WTC11 (cell line): ENCODE measurements at regions not wholly inside any gene's neighbourhood (a gene's known extent, or its start where the extent isn't known, plus 50 kb on each side); places are given as distances from the start of the nearest gene placed in this dataset.

Source experiments
- ATAC-seq: fragments of 200-7000 bp; cut with Tn5 transposase; 2 replicates; pipeline ENCODE4 v1.10.0; 2021; ENCODE audit warnings: mild to moderate bottlenecking, moderate library complexity
- CTCF ChIA-PET: fragments of 300-600 bp; sonication (Branson Sonifier 250); formaldehyde crosslinking; loops from one replicate; lab custom pipeline; 2021; ENCODE audit warnings: antibody characterized with exemption; lab: Charles Lee
- POLR2A ChIA-PET: fragments of 350-600 bp; sonication (Branson Sonifier 250); formaldehyde crosslinking; loops from one replicate; lab custom pipeline; 2021; ENCODE audit warnings: antibody characterized with exemption; lab: Charles Lee
- DNase-seq: peaks from one replicate; pipeline ENCODE4 v3.0.0; 2021; ENCODE audit warnings: low spot score
- H3K27ac Mint-ChIP-seq: 2 replicates; pipeline ENCODE4 v1.8.0; 2021; ENCODE audit warnings: mixed read lengths
- H3K27me3 Mint-ChIP-seq: 2 replicates; pipeline ENCODE4 v1.8.0; 2021; ENCODE audit warnings: low read depth, mild to moderate bottlenecking, moderate library complexity, mixed read lengths
- H3K36me3 Mint-ChIP-seq: 2 replicates; pipeline ENCODE4 v1.8.0; 2021; ENCODE audit warnings: mixed read lengths
- H3K4me1 Mint-ChIP-seq: 2 replicates; pipeline ENCODE4 v1.8.0; 2022; ENCODE audit warnings: mixed read lengths
- H3K4me3 Mint-ChIP-seq: 2 replicates; pipeline ENCODE4 v1.8.0; 2021; ENCODE audit warnings: mild to moderate bottlenecking, moderate library complexity, mixed read lengths
- H3K9me3 Mint-ChIP-seq: 2 replicates; pipeline ENCODE4 v1.8.0; 2021; ENCODE audit warnings: mixed read lengths
- ATF2 ChIP-seq: sonication (generic); formaldehyde crosslinking; IDR thresholded peaks from 2 replicates; pipeline ENCODE4 v1.8.1; 2022; ENCODE audit warnings: low read depth, missing genetic modification reagents, borderline replicate concordance
- CTCF ChIP-seq: fragments of 200-600 bp; IDR thresholded peaks from 2 replicates; pipeline ENCODE4 v1.8.0; 2022; ENCODE audit warnings: antibody characterized with exemption
- FOXP1 ChIP-seq: sonication (generic); formaldehyde crosslinking; IDR thresholded peaks from 2 replicates; pipeline ENCODE4 v1.8.0; 2022; ENCODE audit warnings: missing genetic modification reagents, mild to moderate bottlenecking, moderate library complexity, borderline replicate concordance
- FOXP4 ChIP-seq: sonication (generic); formaldehyde crosslinking; IDR thresholded peaks from 2 replicates; pipeline ENCODE4 v1.8.0; 2022; ENCODE audit warnings: mild to moderate bottlenecking, missing genetic modification reagents
- GRHL2 ChIP-seq: fragments of 250-450 bp; sonication (Bioruptor Pico); IDR thresholded peaks from 2 replicates; pipeline ENCODE4 v1.8.0; 2022; ENCODE audit warnings: mild to moderate bottlenecking, moderate library complexity; ENCODE audit not compliant: insufficient replicate concordance, severe bottlenecking
- IRF2 ChIP-seq: sonication (generic); formaldehyde crosslinking; IDR thresholded peaks from 2 replicates; pipeline ENCODE4 v1.8.0; 2022; ENCODE audit warnings: low read depth, missing genetic modification reagents, borderline replicate concordance
- MXD4 ChIP-seq: fragments of 250-450 bp; sonication (Bioruptor Pico); IDR thresholded peaks from 2 replicates; pipeline ENCODE4 v1.8.0; 2021; ENCODE audit warnings: mild to moderate bottlenecking, moderate library complexity, borderline replicate concordance
- MYBL2 ChIP-seq: sonication (generic); formaldehyde crosslinking; IDR thresholded peaks from 2 replicates; pipeline ENCODE4 v1.8.1; 2023; ENCODE audit warnings: mild to moderate bottlenecking, moderate library complexity, missing genetic modification reagents
- NR2C2 ChIP-seq: sonication (generic); formaldehyde crosslinking; IDR thresholded peaks from 2 replicates; pipeline ENCODE4 v1.8.0; 2022; ENCODE audit warnings: mild to moderate bottlenecking, missing genetic modification reagents
- OVOL2 ChIP-seq: fragments of 250-450 bp; sonication (Bioruptor Pico); IDR thresholded peaks from 2 replicates; pipeline ENCODE4 v1.9.0; 2021; ENCODE audit warnings: mild to moderate bottlenecking, borderline replicate concordance
- PRDM15 ChIP-seq: sonication (generic); formaldehyde crosslinking; IDR thresholded peaks from 2 replicates; pipeline ENCODE4 v1.8.0; 2022; ENCODE audit warnings: missing genetic modification reagents
- PREB ChIP-seq: sonication (generic); formaldehyde crosslinking; IDR thresholded peaks from 2 replicates; pipeline ENCODE4 v1.8.1; 2022; ENCODE audit warnings: mild to moderate bottlenecking, missing genetic modification reagents, moderate library complexity, borderline replicate concordance
- SMAD3 ChIP-seq: sonication (generic); formaldehyde crosslinking; IDR thresholded peaks from 2 replicates; pipeline ENCODE4 v1.8.0; 2022; ENCODE audit warnings: missing genetic modification reagents, mild to moderate bottlenecking, borderline replicate concordance
- SMAD4 ChIP-seq: sonication (generic); formaldehyde crosslinking; IDR thresholded peaks from 2 replicates; pipeline ENCODE4 v1.8.0; 2022; ENCODE audit warnings: mild to moderate bottlenecking, missing genetic modification reagents
- SP1 ChIP-seq: sonication (generic); formaldehyde crosslinking; conservative IDR thresholded peaks from 2 replicates; pipeline ENCODE4 v1.8.1; 2022; ENCODE audit warnings: missing genetic modification reagents
- ZNF219 ChIP-seq: sonication (generic); formaldehyde crosslinking; IDR thresholded peaks from 2 replicates; pipeline ENCODE4 v1.8.0; 2023; ENCODE audit warnings: missing genetic modification reagents, mild to moderate bottlenecking, borderline replicate concordance
- ZNF263 ChIP-seq: sonication (generic); formaldehyde crosslinking; IDR thresholded peaks from 2 replicates; pipeline ENCODE4 v1.8.1; 2022; ENCODE audit warnings: low read depth, mild to moderate bottlenecking, moderate library complexity, missing genetic modification reagents
- ZNF396 ChIP-seq: fragments of 250-450 bp; sonication (Bioruptor Pico); IDR thresholded peaks from 2 replicates; pipeline ENCODE4 v1.8.0; 2021; ENCODE audit warnings: mild to moderate bottlenecking, moderate library complexity, borderline replicate concordance
- ZNF416 ChIP-seq: fragments of 250-450 bp; sonication (Bioruptor Pico); IDR thresholded peaks from 2 replicates; pipeline ENCODE4 v1.9.0; 2021; ENCODE audit warnings: mild to moderate bottlenecking, inconsistent platforms
- ZNF425 ChIP-seq: fragments of 250-450 bp; sonication (Bioruptor Pico); conservative IDR thresholded peaks from 2 replicates; pipeline ENCODE4 v1.9.0; 2021; ENCODE audit warnings: mild to moderate bottlenecking
- ZSCAN18 ChIP-seq: fragments of 250-450 bp; sonication (Bioruptor Pico); IDR thresholded peaks from 2 replicates; pipeline ENCODE4 v2.1.2; 2022; ENCODE audit warnings: mild to moderate bottlenecking, moderate library complexity

- CTCF ChIA-PET, result no interaction called here
- no peaks in the 10 kb centered on the region for H3K4me1 Mint-ChIP-seq
- H3K27ac Mint-ChIP-seq, result no peak overlapping the region
- no peaks in the 10 kb centered on the region for H3K9me3 Mint-ChIP-seq
- DNase-seq (no peak), ATAC-seq (no peak)
- POLR2A ChIA-PET, result no interaction called here
- no peak overlapping the region for H3K4me3 Mint-ChIP-seq
- H3K27me3 Mint-ChIP-seq, result no peaks in the 10 kb centered on the region
- TF ChIP-seq ATF2, result no peak
- TF ChIP-seq SP1 (CRISPR knock-in tag), result no peak
- TF ChIP-seq ZNF416 (CRISPR knock-in tag), result no peak
- TF ChIP-seq GRHL2, result no peak
- no peak for TF ChIP-seq PREB
- TF ChIP-seq FOXP4, result no peak
- TF ChIP-seq ZSCAN18 (CRISPR knock-in tag), result no peak
- TF ChIP-seq CTCF, result no peak
- no peak for TF ChIP-seq ZNF396 (CRISPR knock-in tag)
- TF ChIP-seq ZNF219 (CRISPR knock-in tag), result no peak
- no peak for TF ChIP-seq IRF2
- TF ChIP-seq SMAD3 (CRISPR knock-in tag), result no peak
- TF ChIP-seq ZNF425 (CRISPR knock-in tag), result no peak
- TF ChIP-seq MXD4 (CRISPR knock-in tag), result no peak
- TF ChIP-seq OVOL2 (CRISPR knock-in tag), result no peak
- no peak for TF ChIP-seq ZNF263 (CRISPR knock-in tag)
- H3K36me3 Mint-ChIP-seq, result no peaks in the 10 kb centered on the region
Observed at GRCh38 chr19:31995546-31995945, 349.9 kb upstream of the ZNF507 start.

GRCh38 chr19:32010071-32010470, 335.3 kb upstream of the ZNF507 start:
- Mint-ChIP-seq H3K36me3 (no peaks in the 10 kb centered on the region), H3K4me3 (no peak overlapping the region)
- no peak for TF ChIP-seq NR2C2 (CRISPR knock-in tag)
- TF ChIP-seq MYBL2, result no peak
- no peak for TF ChIP-seq ZNF219 (CRISPR knock-in tag)
- no peak for TF ChIP-seq PRDM15 (CRISPR knock-in tag)
- no peak for TF ChIP-seq FOXP1 (CRISPR knock-in tag)
- no peak for TF ChIP-seq ZSCAN18 (CRISPR knock-in tag)
- TF ChIP-seq SMAD4 (CRISPR knock-in tag), result no peak

More at GRCh38 chr19:32010071-32010470, 335.3 kb upstream of the ZNF507 start:
- ATAC-seq (no peak), DNase-seq (no peak)
- no peak overlapping the region for H3K27ac Mint-ChIP-seq
- CTCF ChIA-PET, result interaction anchor here (0.6 kb wide), 1 partner anchor 806 kb away, joined by 4 read pairs; no protein-coding TSS in a partner anchor
- no peaks in the 10 kb centered on the region for H3K27me3 Mint-ChIP-seq
- POLR2A ChIA-PET, result no interaction called here
- H3K4me1 Mint-ChIP-seq, result no peaks in the 10 kb centered on the region
- H3K9me3 Mint-ChIP-seq, result peaks cover 5% of the 10 kb centered on the region; the same call in 1 of the 2 replicates
